Aorta (tissue), 5 donors: ENCODE measurements at regions not wholly inside any gene's neighbourhood (a gene's known extent, or its start where the extent isn't known, plus 50 kb on each side); places are given as distances from the start of the nearest gene placed in this dataset.

Experiments
- ATAC-seq: fragments of 200-7000 bp; cut with Tn5 transposase; one replicate; pipeline ENCODE4 v1.9.1; 2022; ENCODE audit warnings: moderate library complexity; ENCODE audit not compliant: low FRiP score
- DNase-seq, 2 donors: peaks; one replicate each; pipeline ENCODE4 v3.0.0-alpha.2; 2020
- H3K27ac ChIP-seq, 2 donors: one replicate each; pipeline ENCODE4 v1.5.1; 2013; ENCODE audit warnings: low read length in 2 of 2, mild to moderate bottlenecking in 2 of 2, moderate library complexity in 2 of 2, control low read depth in 1 of 2, inconsistent platforms in 1 of 2, low read depth in 1 of 2
- H3K27me3 ChIP-seq, 2 donors: one replicate each; pipeline ENCODE4 v1.6.1; 2013; ENCODE audit warnings: control low read depth in 1 of 2, low read length in 1 of 2, mild to moderate bottlenecking in 1 of 2, moderate library complexity in 1 of 2; ENCODE audit not compliant: insufficient read depth in 2 of 2, control insufficient read depth in 1 of 2
- H3K36me3 ChIP-seq, 2 donors: one replicate each; pipeline ENCODE4 v1.6.1; 2013; ENCODE audit warnings: control low read depth in 1 of 2, low read length in 1 of 2, mild to moderate bottlenecking in 1 of 2; ENCODE audit not compliant: insufficient read depth in 2 of 2, control insufficient read depth in 1 of 2
- H3K4me1 ChIP-seq, 2 donors: one replicate each; pipeline ENCODE4 v1.6.1; 2013; ENCODE audit warnings: low read length in 2 of 2, control low read depth in 1 of 2, mild to moderate bottlenecking in 1 of 2, moderate library complexity in 1 of 2; ENCODE audit not compliant: insufficient read depth in 2 of 2, control insufficient read depth in 1 of 2
- H3K4me3 ChIP-seq, 2 donors: one replicate each; pipeline ENCODE4 v1.5.1; 2013; ENCODE audit warnings: low read length in 2 of 2, control low read depth in 1 of 2, mild to moderate bottlenecking in 1 of 2
- H3K9me3 ChIP-seq: one replicate; pipeline ENCODE4 v1.6.1; 2013; ENCODE audit warnings: mild to moderate bottlenecking, low read length; ENCODE audit not compliant: control insufficient read depth
- WGBS, 2 donors: extraction: QIAGEN DNeasy Blood & Tissue Kit; methylation state at CpG; one replicate each; pipeline ENCODE4 v1.1.7; 2013; 5-methylcytosine and 5-hydroxymethylcytosine counted together
- intact Hi-C, 2 donors: fragments of 100-400 bp; cut with DNase I; formaldehyde crosslinking; loops; one replicate each; pipeline versions ENCODE4 v1.14.2 to v1.15.0; 2022
- donor health status: healthy with polysubstance abuse.
- donor health status: Bipolar disorder and iron deficiency.
- donor health status: DM: no; HTN: no; CAD: no.
- donor health status: DM: no; HTN: no; CAD: no.
- donor health status: DM: yes; HTN: yes; CAD: no.

DNA sequence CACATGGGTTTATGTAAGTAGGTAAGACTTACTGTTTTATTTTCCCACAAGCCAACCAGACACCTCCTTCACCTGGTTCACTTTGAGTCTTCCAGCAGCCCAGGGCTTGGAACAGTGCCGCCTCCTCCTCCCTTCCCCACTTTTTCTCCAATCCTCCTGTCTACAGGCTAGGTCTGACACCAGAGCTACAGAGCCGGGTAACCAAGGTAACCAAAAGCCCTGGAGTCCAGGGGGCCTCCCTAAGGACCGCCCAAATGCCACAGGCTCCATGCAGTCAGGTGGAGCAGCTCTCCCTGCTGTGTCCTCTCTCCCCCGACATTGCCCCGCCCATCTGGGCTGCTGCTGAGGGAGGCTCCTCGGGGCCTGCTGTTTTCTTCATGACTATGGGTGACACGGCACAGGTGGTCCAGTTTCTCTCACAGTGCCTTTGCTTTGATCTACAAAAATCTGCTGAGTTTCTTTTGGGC, 138.0 kb upstream of the EFNA5 start:
- no peak overlapping the region for H3K4me3 ChIP-seq
- 79 to 82% methylated on average over 7 of the region's 7 CpGs for WGBS, 2 donors
- ATAC-seq (peak; percentile 11), DNase-seq (no peak)
- no peaks in the 10 kb centered on the region for H3K27me3 ChIP-seq
- no peaks in the 10 kb centered on the region for H3K36me3 ChIP-seq
- no peaks in the 10 kb centered on the region for H3K4me1 ChIP-seq
- H3K27ac ChIP-seq = no peak overlapping the region
- intact Hi-C loops = no loop called here
- H3K9me3 ChIP-seq = no peaks in the 10 kb centered on the region

DNA sequence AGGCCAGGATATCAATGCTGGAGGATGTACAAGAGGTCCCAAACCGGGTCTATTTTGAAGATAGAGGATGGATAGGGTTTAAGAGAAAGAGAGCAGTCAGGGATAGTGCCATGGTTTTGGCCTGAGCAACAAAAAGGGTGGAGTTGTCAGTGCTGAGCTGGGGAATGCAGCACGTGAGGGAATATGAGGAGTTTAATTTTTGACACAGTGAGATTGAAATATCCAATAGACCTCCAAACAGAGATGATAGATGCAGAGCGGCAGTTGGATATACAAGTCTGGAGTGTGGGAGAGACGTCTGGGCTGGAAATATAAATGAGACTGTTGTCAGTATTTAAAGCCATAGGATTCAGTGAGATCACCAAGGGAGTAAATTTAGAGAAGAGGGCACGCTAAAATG, 136.7 kb upstream of the EFNA5 start:
- H3K9me3 ChIP-seq = no peaks in the 10 kb centered on the region
- WGBS, 2 donors = 73 to 79% methylated on average over 5 of the region's 5 CpGs
- H3K27ac ChIP-seq = no peak overlapping the region
- intact Hi-C loops = no loop called here
- ATAC-seq (no peak), DNase-seq (no peak)
- no peaks in the 10 kb centered on the region for H3K36me3 ChIP-seq
- no peak overlapping the region for H3K4me3 ChIP-seq
- no peaks in the 10 kb centered on the region for H3K4me1 ChIP-seq
- no peaks in the 10 kb centered on the region for H3K27me3 ChIP-seq

DNA sequence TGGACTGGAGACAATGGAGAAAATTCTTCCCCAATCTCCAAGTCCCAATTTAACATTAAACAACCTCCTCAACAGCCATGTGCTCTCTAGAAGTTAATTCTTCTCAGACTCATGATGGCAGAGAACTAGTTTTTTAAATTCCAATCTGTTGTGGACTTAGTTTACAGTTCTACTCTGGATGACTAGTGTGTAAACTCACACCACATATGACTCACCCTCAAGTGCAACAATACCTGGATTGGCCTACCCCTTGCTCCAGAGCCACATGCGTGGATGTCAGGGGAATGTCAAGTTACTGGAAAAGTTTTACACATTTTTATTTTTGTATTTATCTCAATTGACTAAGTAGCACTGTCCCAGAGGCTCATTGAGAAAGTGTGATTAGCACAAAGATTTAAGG, 136.0 kb upstream of the EFNA5 start:
- H3K9me3 ChIP-seq = no peaks in the 10 kb centered on the region
- intact Hi-C loops = no loop called here
- H3K4me1 ChIP-seq = no peaks in the 10 kb centered on the region
- H3K36me3 ChIP-seq = no peaks in the 10 kb centered on the region
- H3K27me3 ChIP-seq = no peaks in the 10 kb centered on the region
- DNase-seq (no peak), ATAC-seq (no peak)
- 81 to 95% methylated on average over 1 of the region's 1 CpG for WGBS, 2 donors
- H3K4me3 ChIP-seq = no peak overlapping the region
- no peak overlapping the region for H3K27ac ChIP-seq

DNA sequence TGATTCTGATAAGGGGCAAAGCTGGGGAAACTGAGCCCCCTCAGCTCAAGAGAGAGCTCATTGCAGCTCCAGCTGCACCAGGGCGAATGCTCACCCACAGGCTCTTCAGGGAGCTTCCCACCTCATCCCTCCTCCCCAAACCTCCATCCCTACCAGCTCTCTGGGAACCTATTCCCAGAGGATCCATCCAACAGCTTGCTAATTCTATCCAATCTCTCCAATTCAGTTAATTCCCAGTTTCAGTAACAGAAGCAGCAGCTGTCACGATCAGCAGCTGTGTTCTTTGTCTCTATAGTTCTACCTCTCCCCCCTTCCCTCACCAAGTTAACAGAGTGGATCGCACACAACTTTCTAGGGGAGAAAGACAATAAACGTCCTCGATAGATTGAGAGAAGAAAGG, 135.5 kb upstream of the EFNA5 start:
- H3K9me3 ChIP-seq = no peaks in the 10 kb centered on the region
- no peaks in the 10 kb centered on the region for H3K36me3 ChIP-seq
- WGBS, 2 donors = 93 to 94% methylated on average over 5 of the region's 5 CpGs
- H3K4me1 ChIP-seq = no peaks in the 10 kb centered on the region
- no peak for DNase-seq
- H3K27me3 ChIP-seq = no peaks in the 10 kb centered on the region
- H3K27ac ChIP-seq = no peak overlapping the region
- intact Hi-C loops = no loop called here
- no peak for ATAC-seq
- no peak overlapping the region for H3K4me3 ChIP-seq

DNA sequence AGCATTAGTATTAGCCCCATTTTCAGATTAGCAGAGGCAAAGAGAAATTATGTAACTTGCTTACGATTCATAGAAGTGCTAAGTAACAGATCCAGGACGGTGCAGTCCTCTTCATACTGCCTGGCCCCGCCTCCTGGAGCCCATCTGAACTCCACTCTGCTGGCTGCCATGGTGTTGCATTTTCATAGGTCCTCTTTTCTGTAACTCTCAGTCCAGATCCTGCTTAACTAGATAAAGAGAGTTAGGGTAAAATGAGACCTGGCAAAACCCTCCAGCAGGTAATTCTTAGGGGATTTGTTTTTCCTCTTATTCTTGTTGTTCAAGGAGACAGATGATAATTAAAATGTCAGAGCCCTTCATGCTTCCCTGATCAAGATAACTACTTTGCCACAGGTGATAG, 135.1 kb upstream of the EFNA5 start:
- H3K27ac ChIP-seq = no peak overlapping the region
- no peak for DNase-seq

DNA sequence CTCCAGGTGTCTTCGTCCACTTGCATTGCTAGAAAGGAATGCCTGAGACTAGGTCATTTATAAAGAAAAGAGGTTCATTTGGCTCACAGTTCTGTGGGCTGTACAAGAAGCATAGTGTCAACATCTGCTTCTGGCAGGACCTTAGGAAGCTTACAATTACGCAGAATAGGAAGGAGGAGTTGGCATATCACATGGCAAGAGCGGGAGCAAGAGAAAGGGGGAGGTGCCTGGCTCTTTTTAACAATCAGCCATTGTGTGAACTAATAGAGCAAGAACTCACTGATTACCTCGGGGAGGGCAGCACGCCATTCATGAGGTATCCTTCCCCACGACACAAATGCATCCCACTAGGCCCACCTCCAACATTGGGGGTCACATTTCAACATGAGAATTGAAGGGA, 134.4 kb upstream of the EFNA5 start:
- Histone ChIP-seq H3K27ac (no peak overlapping the region), H3K4me3 (no peak overlapping the region), H3K9me3 (no peaks in the 10 kb centered on the region), H3K4me1 (no peaks in the 10 kb centered on the region), H3K36me3 (no peaks in the 10 kb centered on the region), H3K27me3 (no peaks in the 10 kb centered on the region)
- DNase-seq = no peak
- WGBS, 2 donors = 93 to 96% methylated on average over 6 of the region's 6 CpGs
- no peak for ATAC-seq
- intact Hi-C loops = no loop called here

More for the DNA sequence above, 135.1 kb upstream of the EFNA5 start:
- no peak overlapping the region for H3K4me3 ChIP-seq
- 91 to 93% methylated on average over 3 of the region's 3 CpGs for WGBS, 2 donors
- no peak for ATAC-seq
- H3K4me1 ChIP-seq = no peaks in the 10 kb centered on the region
- no peaks in the 10 kb centered on the region for H3K9me3 ChIP-seq
- H3K27me3 ChIP-seq = no peaks in the 10 kb centered on the region
- no peaks in the 10 kb centered on the region for H3K36me3 ChIP-seq
- intact Hi-C loops = no loop called here

DNA sequence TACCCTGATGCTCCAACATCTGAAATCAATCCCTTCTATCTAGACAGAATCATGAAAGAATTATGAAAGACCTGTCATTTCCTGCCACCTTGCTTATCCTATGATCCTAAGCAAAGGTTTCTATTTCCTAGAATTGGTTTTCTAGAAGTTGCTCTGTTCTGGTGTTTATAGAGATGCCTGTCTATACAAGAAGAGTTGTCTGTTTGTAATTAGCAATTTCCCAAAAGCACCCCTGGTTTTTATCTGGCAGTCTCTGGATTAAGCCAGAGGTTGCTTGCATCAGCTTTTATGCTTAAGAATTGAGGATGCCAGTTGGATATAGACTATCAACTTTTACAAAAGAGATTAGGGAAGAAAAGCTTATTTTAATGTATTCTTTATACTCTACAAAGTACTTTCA, 133.0 kb upstream of the EFNA5 start:
- no peaks in the 10 kb centered on the region for H3K27me3 ChIP-seq
- DNase-seq (no peak), ATAC-seq (no peak)
- no peak overlapping the region for H3K4me3 ChIP-seq
- H3K36me3 ChIP-seq = no peaks in the 10 kb centered on the region
- H3K9me3 ChIP-seq = peaks cover 2% of the 10 kb centered on the region
- H3K27ac ChIP-seq = no peak overlapping the region
- intact Hi-C loops = no loop called here
- H3K4me1 ChIP-seq = no peaks in the 10 kb centered on the region

DNA sequence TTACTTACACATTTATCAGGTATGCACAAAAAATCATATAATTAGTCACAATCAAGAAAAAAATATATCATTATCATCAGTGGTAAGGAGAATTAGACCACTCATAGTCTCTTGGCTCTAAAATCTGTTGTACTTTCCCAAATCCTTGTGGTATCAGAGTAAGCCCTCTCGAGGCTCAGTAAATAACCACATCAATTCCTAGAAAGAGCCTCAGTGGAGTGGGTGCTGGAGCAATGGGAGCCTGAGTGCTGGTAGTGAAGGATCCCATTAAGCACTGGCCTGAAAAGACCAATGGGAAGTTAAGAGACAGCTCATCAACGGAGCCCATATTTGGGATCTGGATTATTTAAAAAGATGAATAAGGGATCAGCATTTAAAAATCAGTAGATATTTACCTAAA, 130.3 kb upstream of the EFNA5 start:
- Histone ChIP-seq H3K4me1 (no peaks in the 10 kb centered on the region), H3K9me3 (peaks cover 2% of the 10 kb centered on the region), H3K27ac (no peak overlapping the region), H3K36me3 (no peaks in the 10 kb centered on the region), H3K4me3 (no peak overlapping the region), H3K27me3 (no peaks in the 10 kb centered on the region)
- ATAC-seq (no peak), DNase-seq (no peak)
- intact Hi-C loops = no loop called here
- WGBS, 2 donors = 87 to 89% methylated on average over 2 of the region's 2 CpGs

DNA sequence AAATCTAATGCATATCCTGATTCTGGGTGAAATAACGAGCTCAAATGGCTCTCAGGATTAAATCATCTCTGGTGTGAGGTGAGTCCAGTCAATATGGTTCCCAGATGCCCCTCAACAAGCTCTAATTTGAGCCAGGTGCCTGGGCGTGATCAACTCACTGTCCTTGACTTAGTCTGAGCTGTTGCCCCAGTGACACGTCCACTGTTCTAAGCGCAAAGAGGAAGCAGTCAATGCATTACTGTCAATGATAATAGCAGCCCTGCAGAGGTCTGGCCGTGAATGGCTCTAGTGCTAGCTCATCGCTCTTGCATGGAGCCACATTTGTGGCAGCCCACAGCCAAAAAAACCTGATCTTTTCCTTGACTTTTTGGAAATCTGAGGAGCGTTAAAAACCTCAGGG, 128.6 kb upstream of the EFNA5 start:
- Histone ChIP-seq H3K9me3 (peaks cover 3% of the 10 kb centered on the region), H3K4me1 (no peaks in the 10 kb centered on the region), H3K27ac (no peak overlapping the region), H3K27me3 (no peaks in the 10 kb centered on the region), H3K36me3 (no peaks in the 10 kb centered on the region), H3K4me3 (no peak overlapping the region)
- ATAC-seq (no peak), DNase-seq (no peak)
- intact Hi-C loops = no loop called here
- WGBS, 2 donors = 92% methylated on average over 7 of the region's 7 CpGs
